HUES48 (cell line): ENCODE measurements at regions not wholly inside any gene's neighbourhood (a gene's known extent, or its start where the extent isn't known, plus 50 kb on each side); places are given as distances from the start of the nearest gene placed in this dataset.
"Not testable (repeated sequence)": the region's sequence is repeated elsewhere in the genome, so short reads cannot be mapped to it uniquely, and the experiment has no call there.

Experiments
- H3K27ac ChIP-seq: one replicate; pipeline ENCODE4 v1.7.0; 2013; ENCODE audit warnings: low read depth, low read length, inconsistent platforms
- H3K27me3 ChIP-seq: 2 replicates; pipeline ENCODE4 v1.6.1; 2013; ENCODE audit warnings: mild to moderate bottlenecking, low read length; ENCODE audit not compliant: control insufficient read depth, insufficient read depth
- H3K36me3 ChIP-seq: 2 replicates; pipeline ENCODE4 v1.6.1; 2013; ENCODE audit warnings: low read length; ENCODE audit not compliant: control insufficient read depth, insufficient read depth
- H3K4me1 ChIP-seq: 2 replicates; pipeline ENCODE4 v1.6.1; 2013; ENCODE audit warnings: mild to moderate bottlenecking, low read length; ENCODE audit not compliant: control insufficient read depth, insufficient read depth
- H3K4me3 ChIP-seq: 2 replicates; pipeline ENCODE4 v1.5.1; 2013; ENCODE audit warnings: mild to moderate bottlenecking, low read depth, low read length
- H3K9ac ChIP-seq: 2 replicates; pipeline ENCODE4 v1.6.1; 2013; ENCODE audit warnings: mild to moderate bottlenecking, low read depth, low read length, moderate library complexity
- H3K9me3 ChIP-seq: 2 replicates; pipeline ENCODE4 v1.6.1; 2013; ENCODE audit warnings: low read length; ENCODE audit not compliant: control insufficient read depth, insufficient read depth

GRCh38 chr4:126475730-126476129, 1157.0 kb upstream of the INTU start:
- Histone ChIP-seq H3K4me3 (no peak overlapping the region), H3K36me3 (no peaks in the 10 kb centered on the region), H3K9ac (no peak overlapping the region), H3K27ac (no peak overlapping the region), H3K27me3 (no peaks in the 10 kb centered on the region), H3K4me1 (no peaks in the 10 kb centered on the region), H3K9me3 (no peaks in the 10 kb centered on the region)

DNA sequence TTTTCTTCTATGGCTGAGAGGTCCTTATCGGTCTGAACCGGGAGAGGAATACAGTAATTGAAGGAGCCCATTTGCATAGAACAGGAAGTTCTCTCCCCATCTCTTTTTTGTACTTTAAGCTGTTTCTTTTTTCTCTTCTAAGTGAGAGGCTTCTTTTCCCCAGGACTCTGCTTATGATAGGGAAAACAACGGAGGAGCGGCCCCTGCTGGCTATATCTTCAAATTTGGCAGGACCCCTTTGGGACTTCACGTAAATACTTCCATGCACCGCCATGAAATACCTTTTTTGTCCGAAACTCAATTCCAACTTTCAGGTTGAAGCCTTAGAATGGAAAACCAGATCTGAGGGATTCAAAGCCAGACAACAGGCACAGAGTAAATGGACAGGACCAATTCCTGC, 1153.0 kb upstream of the INTU start:
- no peaks in the 10 kb centered on the region for H3K4me1 ChIP-seq
- no peaks in the 10 kb centered on the region for H3K9me3 ChIP-seq
- no peaks in the 10 kb centered on the region for H3K27me3 ChIP-seq
- no peak overlapping the region for H3K27ac ChIP-seq
- H3K36me3 ChIP-seq: no peaks in the 10 kb centered on the region
- H3K9ac ChIP-seq: no peak overlapping the region
- no peak overlapping the region for H3K4me3 ChIP-seq

DNA sequence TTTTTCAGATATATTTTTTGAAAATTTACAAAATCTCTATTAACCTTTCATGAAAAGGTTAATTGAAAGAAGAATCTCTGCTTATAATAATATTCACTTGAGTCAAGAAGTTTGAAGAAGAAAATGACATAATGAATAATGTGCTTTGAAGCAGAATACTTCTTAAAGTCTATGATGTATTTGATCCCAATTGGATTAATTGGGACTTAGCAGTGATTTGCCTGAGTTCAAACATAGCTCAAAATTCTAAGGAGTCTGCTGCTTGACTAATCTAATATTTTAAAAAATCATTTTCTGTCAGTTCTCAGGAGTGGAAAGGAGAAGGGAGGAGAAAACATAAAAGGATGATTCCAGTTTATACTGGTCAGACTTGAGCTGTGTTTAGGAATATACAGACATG, 1150.4 kb upstream of the INTU start:
- no peaks in the 10 kb centered on the region for H3K9me3 ChIP-seq
- H3K36me3 ChIP-seq: no peaks in the 10 kb centered on the region
- no peak overlapping the region for H3K27ac ChIP-seq
- H3K9ac ChIP-seq: no peak overlapping the region
- H3K27me3 ChIP-seq: no peaks in the 10 kb centered on the region
- no peak overlapping the region for H3K4me3 ChIP-seq
- H3K4me1 ChIP-seq: no peaks in the 10 kb centered on the region

DNA sequence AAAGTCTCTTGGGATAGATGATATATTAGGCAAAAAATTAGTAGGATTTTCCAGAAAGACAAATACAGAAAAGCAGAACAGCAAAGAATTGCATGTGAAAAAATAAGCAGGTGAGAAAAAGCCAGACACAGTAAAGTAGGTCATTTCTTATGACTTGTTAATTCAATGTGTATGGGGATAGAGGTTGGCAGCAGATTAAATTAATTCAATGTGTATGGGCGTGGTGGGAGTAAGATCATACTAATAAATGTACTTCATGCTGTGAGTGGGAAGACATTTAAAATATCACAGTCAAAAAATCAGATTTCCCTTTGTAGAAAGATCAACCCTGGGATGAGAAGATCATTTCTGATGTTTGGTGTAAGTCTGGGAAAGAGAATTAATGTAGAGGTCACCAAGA, 1146.4 kb upstream of the INTU start:
- no peak overlapping the region for H3K27ac ChIP-seq
- H3K27me3 ChIP-seq: no peaks in the 10 kb centered on the region
- H3K36me3 ChIP-seq: no peaks in the 10 kb centered on the region
- no peaks in the 10 kb centered on the region for H3K4me1 ChIP-seq
- no peaks in the 10 kb centered on the region for H3K9me3 ChIP-seq
- no peak overlapping the region for H3K4me3 ChIP-seq
- H3K9ac ChIP-seq: no peak overlapping the region

DNA sequence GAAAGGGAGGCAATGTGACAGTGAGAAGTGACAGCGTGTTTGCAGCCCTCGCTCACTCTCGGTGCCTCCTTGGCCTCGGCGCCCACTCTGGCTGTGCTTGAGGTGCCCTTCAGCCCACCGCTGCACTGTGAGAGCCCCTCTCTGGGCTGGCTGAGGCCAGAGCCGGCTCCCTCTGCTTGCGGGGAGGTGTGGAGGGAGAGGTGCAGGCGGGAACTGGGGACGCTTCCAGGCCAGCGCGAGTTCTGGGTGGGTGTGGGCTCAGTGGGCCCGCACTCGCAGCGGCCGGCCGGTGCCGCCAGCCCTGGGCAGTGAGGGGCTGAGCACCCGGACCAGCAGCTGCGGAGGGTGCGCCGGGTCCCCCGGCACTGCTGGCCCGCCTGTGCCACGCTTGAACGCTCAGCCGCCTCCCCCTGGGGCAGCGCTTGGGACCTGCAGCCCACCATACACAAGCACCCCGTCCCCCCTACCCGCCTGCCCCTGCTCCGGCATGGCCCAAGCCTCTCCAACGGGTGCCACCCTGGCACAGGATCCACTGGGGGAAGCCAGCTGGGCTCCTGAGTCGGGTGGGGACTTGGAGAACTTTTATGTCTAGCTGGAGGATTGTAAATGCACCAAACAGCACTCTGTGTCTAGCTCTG, 1142.8 kb upstream of the INTU start:
- no peaks in the 10 kb centered on the region for H3K36me3 ChIP-seq
- no peak overlapping the region for H3K4me3 ChIP-seq
- no peaks in the 10 kb centered on the region for H3K4me1 ChIP-seq
- no peak overlapping the region for H3K27ac ChIP-seq
- H3K27me3 ChIP-seq: no peaks in the 10 kb centered on the region
- H3K9me3 ChIP-seq: no peaks in the 10 kb centered on the region
- H3K9ac ChIP-seq: no peak overlapping the region

GRCh38 chr4:126495163-126495752, 1137.5 kb upstream of the INTU start:
- no peaks in the 10 kb centered on the region for H3K27me3 ChIP-seq
- no peaks in the 10 kb centered on the region for H3K4me1 ChIP-seq
- H3K36me3 ChIP-seq: no peaks in the 10 kb centered on the region
- H3K27ac ChIP-seq: no peak overlapping the region
- H3K9me3 ChIP-seq: no peaks in the 10 kb centered on the region
- H3K4me3 ChIP-seq: no peak overlapping the region
- H3K9ac ChIP-seq: no peak overlapping the region

DNA sequence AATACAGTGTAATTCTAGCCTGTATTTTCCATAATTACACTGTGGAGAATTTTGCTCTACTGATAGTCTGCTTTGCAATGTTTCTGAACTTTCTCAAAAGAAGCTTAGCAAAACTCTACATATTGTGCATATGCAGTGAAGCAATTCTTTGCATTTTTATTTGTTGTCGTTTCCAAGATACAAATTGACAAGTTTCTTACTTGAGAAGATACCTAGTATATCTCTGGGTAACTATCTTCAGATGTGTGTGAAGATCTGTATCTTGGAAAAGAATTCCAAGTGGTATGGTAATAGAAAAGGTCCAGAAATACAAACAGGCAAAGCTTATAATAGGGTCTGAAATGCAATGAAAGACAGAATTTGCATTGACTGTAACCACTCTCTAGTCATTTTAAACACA, 1119.8 kb upstream of the INTU start:
- Histone ChIP-seq H3K27ac (no peak overlapping the region), H3K36me3 (no peaks in the 10 kb centered on the region), H3K4me1 (no peaks in the 10 kb centered on the region), H3K9me3 (no peaks in the 10 kb centered on the region), H3K9ac (no peak overlapping the region), H3K27me3 (no peaks in the 10 kb centered on the region), H3K4me3 (no peak overlapping the region)

DNA sequence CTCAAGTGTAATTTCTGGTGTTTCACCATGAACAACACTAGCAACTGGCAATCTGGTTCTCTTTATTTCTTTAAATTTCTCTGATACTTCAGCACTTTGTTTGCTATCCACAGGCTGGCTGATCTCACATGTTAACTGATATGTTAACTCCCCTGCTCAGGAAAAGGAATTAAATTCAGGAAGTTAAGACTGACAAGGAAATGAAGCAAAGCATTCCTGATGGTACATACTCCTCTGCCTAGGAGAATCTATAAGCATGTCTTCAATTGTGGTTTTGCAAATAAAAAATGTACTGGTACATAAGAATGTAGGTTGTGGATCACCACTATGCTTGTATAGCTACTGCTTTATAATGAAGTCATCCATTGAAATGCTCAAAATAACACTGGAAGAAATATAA, 1119.2 kb upstream of the INTU start:
- Histone ChIP-seq H3K36me3 (no peaks in the 10 kb centered on the region), H3K4me3 (no peak overlapping the region)

DNA sequence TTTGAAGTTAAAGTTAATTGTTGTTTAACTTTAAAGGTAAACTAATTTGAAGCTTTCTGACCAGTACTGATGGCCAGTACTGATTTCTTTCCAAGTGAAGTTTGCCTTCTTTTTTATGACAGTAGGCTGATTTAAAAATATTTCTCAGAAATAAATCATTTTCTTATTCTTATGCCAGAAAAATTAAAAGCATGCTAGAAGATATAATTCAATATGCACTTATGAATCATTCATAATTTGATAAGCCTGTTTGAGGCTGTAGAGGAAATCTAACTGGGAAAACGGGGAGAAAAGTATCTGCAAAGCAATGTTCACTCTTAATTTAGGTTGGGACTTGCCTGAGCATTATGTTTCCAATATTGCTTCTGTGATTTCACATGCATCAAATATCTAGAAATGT, 1112.0 kb upstream of the INTU start:
- Histone ChIP-seq H3K4me1 (no peaks in the 10 kb centered on the region), H3K36me3 (no peaks in the 10 kb centered on the region), H3K27me3 (no peaks in the 10 kb centered on the region), H3K4me3 (no peak overlapping the region), H3K9ac (no peak overlapping the region), H3K9me3 (no peaks in the 10 kb centered on the region; the same call in 1 of the 2 replicates), H3K27ac (no peak overlapping the region)

More for the DNA sequence above, 1119.2 kb upstream of the INTU start:
- no peaks in the 10 kb centered on the region for H3K27me3 ChIP-seq
- H3K4me1 ChIP-seq: no peaks in the 10 kb centered on the region
- H3K9ac ChIP-seq: no peak overlapping the region
- H3K27ac ChIP-seq: no peak overlapping the region
- no peaks in the 10 kb centered on the region for H3K9me3 ChIP-seq

DNA sequence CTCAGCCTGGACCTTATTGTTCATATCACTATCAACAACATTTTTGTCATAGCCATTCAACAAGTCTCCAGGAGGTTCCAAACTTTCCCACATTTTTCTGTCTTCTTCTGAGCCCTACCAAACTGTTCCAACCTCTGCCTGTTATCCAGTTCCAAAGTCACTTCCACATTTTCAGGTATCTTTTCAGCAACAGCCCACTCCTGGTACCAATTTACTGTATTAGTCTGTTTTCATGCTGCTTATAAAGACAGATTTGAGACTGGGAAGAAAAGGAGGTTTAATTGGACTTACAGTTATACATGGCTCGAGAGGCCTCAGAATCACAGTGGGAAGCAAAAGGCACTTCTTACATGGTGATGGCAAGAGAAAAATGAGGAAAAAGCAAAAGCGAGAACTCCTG, 1107.4 kb upstream of the INTU start:
- not testable (repeated sequence) for H3K27ac ChIP-seq, H3K9ac ChIP-seq, H3K9me3 ChIP-seq, H3K4me3 ChIP-seq, H3K27me3 ChIP-seq, H3K4me1 ChIP-seq, H3K36me3 ChIP-seq

GRCh38 chr4:126526335-126526734, 1106.4 kb upstream of the INTU start:
- H3K27ac ChIP-seq: no peak overlapping the region
- no peaks in the 10 kb centered on the region for H3K4me1 ChIP-seq
- H3K4me3 ChIP-seq: no peak overlapping the region
- H3K9ac ChIP-seq: no peak overlapping the region
- no peaks in the 10 kb centered on the region; the same call in none of the 2 replicates for H3K9me3 ChIP-seq
- no peaks in the 10 kb centered on the region for H3K36me3 ChIP-seq
- no peaks in the 10 kb centered on the region for H3K27me3 ChIP-seq
